ENCODE measurements at regions not wholly inside any gene's neighbourhood (a gene's known extent, or its start where the extent isn't known, plus 50 kb on each side); places are given as distances from the start of the nearest gene placed in this dataset.
"Not testable (repeated sequence)": the region's sequence is repeated elsewhere in the genome, so short reads cannot be mapped to it uniquely, and the experiment has no call there.

DNA sequence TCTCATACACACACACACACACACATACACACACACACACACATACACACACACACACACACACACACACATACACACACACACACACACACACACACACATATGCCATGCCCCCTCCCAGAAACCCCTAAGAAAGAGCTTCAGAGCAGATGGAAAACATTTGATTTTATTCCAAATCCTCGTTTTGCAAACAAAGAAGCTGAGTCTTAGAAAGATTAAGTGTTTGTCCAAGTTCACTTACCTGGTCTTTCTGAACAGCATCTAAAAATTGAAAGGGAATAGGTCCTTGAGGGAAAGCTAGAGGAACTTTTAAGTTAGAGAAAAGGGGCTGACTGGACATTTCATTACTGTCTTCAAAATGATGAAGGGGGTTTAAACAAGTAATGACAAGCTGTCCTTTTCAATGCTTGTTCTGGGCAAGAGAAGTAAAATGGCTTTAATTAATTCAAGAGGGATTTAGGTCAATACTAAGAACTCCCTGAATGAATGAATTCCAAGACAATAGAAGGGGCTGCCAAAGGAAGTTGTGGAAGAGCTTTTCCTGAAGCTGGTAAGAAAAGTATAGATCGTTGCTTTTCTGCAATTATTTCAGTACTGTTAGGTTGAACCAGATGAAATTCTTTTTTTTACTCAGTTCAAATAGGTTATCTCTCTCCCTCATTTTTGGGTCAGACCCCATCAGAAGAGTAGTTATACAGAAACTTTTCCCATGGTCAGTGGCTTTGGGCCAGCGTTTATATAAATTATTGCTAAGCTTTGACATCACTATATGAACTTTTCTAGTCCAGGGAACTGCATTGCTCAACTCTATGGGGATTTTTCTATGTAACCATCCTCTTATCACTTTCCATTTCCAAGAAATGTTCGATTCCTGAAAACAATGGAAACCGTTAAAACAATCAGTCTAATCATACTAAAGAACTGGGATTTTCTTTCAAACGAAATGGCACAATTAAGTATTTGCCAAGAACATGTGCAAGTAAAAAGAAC, 261.4 kb downstream of the MTERF1 start:
- H3K36me3 ChIP-seq = no peaks in the 10 kb centered on the region
- H3K27me3 ChIP-seq = peaks cover 2% of the 10 kb centered on the region
- H3K9me3 ChIP-seq = no peaks in the 10 kb centered on the region
- H3K27ac ChIP-seq = no peak overlapping the region
- H3K4me3 ChIP-seq = no peak overlapping the region
- TF ChIP-seq POLR2A (IDR thresholded peaks at IDR 0.05) = no peak
- no peak for DNase-seq (ENCODE audit: low spot score in 2 of 2)
- no peaks in the 10 kb centered on the region for H3K4me1 ChIP-seq
- WGBS = 59% methylated on average over 6 of the region's 6 CpGs

DNA sequence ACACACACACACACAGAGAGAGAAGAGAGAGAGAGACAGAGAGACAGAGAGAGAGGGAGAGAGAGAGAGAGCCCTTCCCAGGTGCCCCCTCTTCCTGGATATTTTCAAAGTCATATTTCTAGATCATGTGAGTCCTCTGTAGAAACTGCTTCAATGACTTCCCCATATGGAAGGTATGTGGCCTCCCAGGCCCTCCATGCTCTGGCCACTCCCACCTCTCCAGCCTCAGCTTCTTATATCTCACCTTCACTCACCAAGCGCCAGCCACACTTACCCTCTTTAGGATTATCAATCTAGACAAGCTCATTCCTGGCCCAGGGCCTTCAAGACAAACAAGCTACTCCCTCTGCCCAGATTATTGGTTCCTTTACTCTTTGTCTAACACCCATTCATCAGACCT, 259.7 kb downstream of the MTERF1 start:
- TF ChIP-seq, protein P1, sequence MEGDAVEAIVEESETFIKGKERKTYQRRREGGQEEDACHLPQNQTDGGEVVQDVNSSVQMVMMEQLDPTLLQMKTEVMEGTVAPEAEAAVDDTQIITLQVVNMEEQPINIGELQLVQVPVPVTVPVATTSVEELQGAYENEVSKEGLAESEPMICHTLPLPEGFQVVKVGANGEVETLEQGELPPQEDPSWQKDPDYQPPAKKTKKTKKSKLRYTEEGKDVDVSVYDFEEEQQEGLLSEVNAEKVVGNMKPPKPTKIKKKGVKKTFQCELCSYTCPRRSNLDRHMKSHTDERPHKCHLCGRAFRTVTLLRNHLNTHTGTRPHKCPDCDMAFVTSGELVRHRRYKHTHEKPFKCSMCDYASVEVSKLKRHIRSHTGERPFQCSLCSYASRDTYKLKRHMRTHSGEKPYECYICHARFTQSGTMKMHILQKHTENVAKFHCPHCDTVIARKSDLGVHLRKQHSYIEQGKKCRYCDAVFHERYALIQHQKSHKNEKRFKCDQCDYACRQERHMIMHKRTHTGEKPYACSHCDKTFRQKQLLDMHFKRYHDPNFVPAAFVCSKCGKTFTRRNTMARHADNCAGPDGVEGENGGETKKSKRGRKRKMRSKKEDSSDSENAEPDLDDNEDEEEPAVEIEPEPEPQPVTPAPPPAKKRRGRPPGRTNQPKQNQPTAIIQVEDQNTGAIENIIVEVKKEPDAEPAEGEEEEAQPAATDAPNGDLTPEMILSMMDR (IDR thresholded peaks at IDR 0.05) = no peak

DNA sequence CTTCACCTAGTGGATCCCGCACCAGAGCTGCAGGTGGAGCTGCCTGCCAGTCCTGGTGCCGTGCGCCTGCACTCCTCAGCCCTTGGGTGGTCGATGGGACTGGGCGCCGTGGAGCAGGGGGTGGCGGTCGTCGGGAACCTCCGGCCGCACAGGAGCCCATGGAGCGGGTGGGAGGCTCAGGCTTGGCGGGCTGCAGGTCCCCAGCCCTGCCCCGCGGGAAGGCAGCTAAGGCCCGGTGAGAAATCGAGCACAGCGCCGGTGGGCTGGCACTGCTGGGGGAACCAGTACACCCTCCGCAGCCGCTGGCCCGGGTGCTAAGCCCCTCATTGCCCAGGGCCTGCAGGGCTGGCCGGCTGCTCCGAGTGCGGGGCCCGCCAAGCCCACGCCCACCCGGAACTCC, 253.2 kb downstream of the MTERF1 start:
- not testable (repeated sequence) for H3K4me1 ChIP-seq; H3K36me3 ChIP-seq; H3K4me3 ChIP-seq; H3K27ac ChIP-seq; H3K9me3 ChIP-seq; H3K27me3 ChIP-seq; DNase-seq (ENCODE audit: low spot score in 2 of 2)
- WGBS = 88% methylated on average over 5 of the region's 28 CpGs

More for the DNA sequence above, 259.7 kb downstream of the MTERF1 start:
- H3K4me3 ChIP-seq = no peak overlapping the region
- no peaks in the 10 kb centered on the region for H3K4me1 ChIP-seq
- H3K36me3 ChIP-seq = no peaks in the 10 kb centered on the region
- no peaks in the 10 kb centered on the region for H3K9me3 ChIP-seq
- no peak overlapping the region for H3K27ac ChIP-seq
- WGBS = 86% methylated on average over 1 of the region's 1 CpG
- peaks cover 2% of the 10 kb centered on the region for H3K27me3 ChIP-seq
- no peak for DNase-seq (ENCODE audit: low spot score in 2 of 2)

DNA sequence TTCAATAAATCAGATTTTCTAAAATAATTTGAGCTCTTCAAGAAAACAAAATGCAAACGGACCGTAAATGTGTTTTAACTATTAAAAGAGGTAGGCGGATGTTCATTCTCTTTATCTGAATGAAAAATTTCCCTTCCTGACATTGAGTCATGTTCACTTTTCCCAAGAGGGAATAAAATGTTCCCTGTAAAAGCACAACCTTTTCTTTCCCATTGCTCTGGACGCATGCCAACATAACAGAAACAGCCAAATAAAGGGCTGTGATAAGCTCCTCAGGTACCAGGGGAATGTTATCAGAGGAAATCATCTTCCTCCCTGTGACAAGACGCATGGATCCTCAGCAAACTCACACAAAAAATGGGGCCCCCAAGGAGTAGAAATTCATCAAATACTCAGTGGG, 251.8 kb downstream of the MTERF1 start:
- no peak overlapping the region for H3K27ac ChIP-seq
- H3K27me3 ChIP-seq = no peaks in the 10 kb centered on the region
- H3K4me3 ChIP-seq = no peak overlapping the region
- H3K4me1 ChIP-seq = no peaks in the 10 kb centered on the region
- no peak for TF ChIP-seq POLR2AphosphoS5 (IDR thresholded peaks at IDR 0.05)
- TF ChIP-seq, protein P1 (IDR thresholded peaks at IDR 0.05) = no peak
- TF ChIP-seq POLR2A (IDR thresholded peaks at IDR 0.05) = no peak
- no peak for TF ChIP-seq EP300 (IDR thresholded peaks at IDR 0.05)
- no peak for DNase-seq (ENCODE audit: low spot score in 2 of 2)
- H3K9me3 ChIP-seq = no peaks in the 10 kb centered on the region
- H3K36me3 ChIP-seq = no peaks in the 10 kb centered on the region
- WGBS = 49% methylated on average over 5 of the region's 5 CpGs

DNA sequence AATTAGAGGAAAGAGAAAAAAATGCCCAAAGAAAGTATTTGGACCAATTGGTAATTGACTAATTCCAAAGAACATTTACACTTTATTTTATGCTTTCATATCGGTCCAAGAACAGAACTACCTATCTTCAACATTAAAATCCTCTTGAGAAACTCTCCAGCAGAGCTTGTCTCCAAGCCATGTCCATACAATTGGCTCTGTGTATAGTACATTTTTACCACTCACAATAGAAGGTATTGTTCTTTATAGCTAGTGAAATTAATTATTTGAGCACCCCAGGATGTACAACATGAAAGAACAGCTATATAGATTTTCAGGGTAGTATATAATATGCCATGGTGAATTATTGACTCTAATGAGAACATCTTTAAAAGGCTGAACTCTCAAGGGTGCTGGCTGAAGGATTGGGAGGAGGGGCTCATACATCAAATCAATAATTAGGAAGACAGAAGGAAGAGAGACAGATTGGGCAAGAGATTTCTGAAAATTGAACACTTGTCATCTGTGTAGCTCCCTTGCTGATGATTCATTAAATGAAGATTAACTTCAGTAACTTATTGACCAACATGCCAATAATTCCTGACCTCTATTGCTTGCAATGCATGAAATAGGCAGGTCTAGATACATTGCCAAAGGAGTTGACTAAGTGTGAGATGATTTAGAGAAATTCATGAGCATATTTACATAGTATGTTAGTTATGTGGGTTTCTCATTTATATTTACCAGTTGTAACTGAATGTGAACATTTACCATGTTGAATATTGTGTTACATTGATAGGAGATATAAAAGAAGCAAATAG, 249.7 kb downstream of the MTERF1 start:
- WGBS = 70% methylated on average over 1 of the region's 1 CpG
- H3K4me3 ChIP-seq = no peak overlapping the region

More for the DNA sequence above, 249.7 kb downstream of the MTERF1 start:
- no peaks in the 10 kb centered on the region for H3K36me3 ChIP-seq
- no peak overlapping the region for H3K27ac ChIP-seq
- TF ChIP-seq, protein P1 (IDR thresholded peaks at IDR 0.05) = no peak
- H3K27me3 ChIP-seq = no peaks in the 10 kb centered on the region
- no peaks in the 10 kb centered on the region for H3K9me3 ChIP-seq
- DNase-seq (ENCODE audit: low spot score in 2 of 2) = no peak
- H3K4me1 ChIP-seq = peaks cover 4% of the 10 kb centered on the region

All from suprapubic skin (tissue), 4 donors.